ENCODE measurements at regions not wholly inside any gene's neighbourhood (a gene's known extent, or its start where the extent isn't known, plus 50 kb on each side); places are given as distances from the start of the nearest gene placed in this dataset.

GRCh38 chr5:24363789-24364481, 280.8 kb downstream of the CDH10 start:
- no peak overlapping the region for H3K27ac Mint-ChIP-seq
- no peaks in the 10 kb centered on the region for H3K4me1 Mint-ChIP-seq
- DNase-seq = no peak
- peaks cover 3% of the 10 kb centered on the region for H3K9me3 Mint-ChIP-seq
- H3K27me3 Mint-ChIP-seq = no peaks in the 10 kb centered on the region
- peaks cover 1% of the 10 kb centered on the region for H3K36me3 Mint-ChIP-seq
- H3K4me3 Mint-ChIP-seq = no peak overlapping the region

GRCh38 chr5:24364711-24365110, 280.1 kb downstream of the CDH10 start:
- H3K36me3 Mint-ChIP-seq = peaks cover 1% of the 10 kb centered on the region
- peaks cover 3% of the 10 kb centered on the region for H3K9me3 Mint-ChIP-seq
- H3K27ac Mint-ChIP-seq = no peak overlapping the region
- no peak for DNase-seq
- no peak overlapping the region for H3K4me3 Mint-ChIP-seq
- no peaks in the 10 kb centered on the region for H3K27me3 Mint-ChIP-seq
- H3K4me1 Mint-ChIP-seq = no peaks in the 10 kb centered on the region

GRCh38 chr5:24365406-24365805, 279.4 kb downstream of the CDH10 start:
- no peak for DNase-seq
- H3K36me3 Mint-ChIP-seq = peaks cover 1% of the 10 kb centered on the region
- H3K27ac Mint-ChIP-seq = no peak overlapping the region
- peaks cover 3% of the 10 kb centered on the region for H3K9me3 Mint-ChIP-seq
- no peak overlapping the region for H3K4me3 Mint-ChIP-seq
- H3K27me3 Mint-ChIP-seq = no peaks in the 10 kb centered on the region
- no peaks in the 10 kb centered on the region for H3K4me1 Mint-ChIP-seq

GRCh38 chr5:24367216-24367615, 277.6 kb downstream of the CDH10 start:
- Mint-ChIP-seq H3K4me1 (no peaks in the 10 kb centered on the region), H3K4me3 (no peak overlapping the region), H3K27me3 (no peaks in the 10 kb centered on the region), H3K27ac (no peak overlapping the region), H3K36me3 (no peaks in the 10 kb centered on the region), H3K9me3 (peaks cover 3% of the 10 kb centered on the region)
- DNase-seq = no peak

GRCh38 chr5:24368115-24368514, 276.7 kb downstream of the CDH10 start:
- no peaks in the 10 kb centered on the region for H3K36me3 Mint-ChIP-seq

GRCh38 chr5:24376210-24376609, 268.6 kb downstream of the CDH10 start:
- Mint-ChIP-seq H3K4me3 (no peak overlapping the region), H3K9me3 (no peaks in the 10 kb centered on the region), H3K36me3 (no peaks in the 10 kb centered on the region), H3K4me1 (no peaks in the 10 kb centered on the region), H3K27ac (no peak overlapping the region), H3K27me3 (no peaks in the 10 kb centered on the region)
- no peak for DNase-seq

More at GRCh38 chr5:24368115-24368514, 276.7 kb downstream of the CDH10 start:
- Mint-ChIP-seq H3K4me1 (no peaks in the 10 kb centered on the region), H3K9me3 (peaks cover 3% of the 10 kb centered on the region), H3K4me3 (no peak overlapping the region), H3K27ac (no peak overlapping the region), H3K27me3 (no peaks in the 10 kb centered on the region)
- DNase-seq = no peak

GRCh38 chr5:24376616-24377015, 268.2 kb downstream of the CDH10 start:
- Mint-ChIP-seq H3K4me1 (no peaks in the 10 kb centered on the region), H3K9me3 (no peaks in the 10 kb centered on the region), H3K4me3 (no peak overlapping the region), H3K36me3 (no peaks in the 10 kb centered on the region), H3K27ac (no peak overlapping the region), H3K27me3 (no peaks in the 10 kb centered on the region)
- DNase-seq = no peak

- Mint-ChIP-seq H3K4me3 (no peak overlapping the region), H3K27me3 (no peaks in the 10 kb centered on the region), H3K9me3 (peaks cover 2% of the 10 kb centered on the region)
Measured at GRCh38 chr5:24381861-24382489, 262.8 kb downstream of the CDH10 start.

GRCh38 chr5:24385070-24385469, 259.7 kb downstream of the CDH10 start:
- Mint-ChIP-seq H3K27me3 (no peaks in the 10 kb centered on the region), H3K36me3 (no peaks in the 10 kb centered on the region), H3K9me3 (peaks cover 6% of the 10 kb centered on the region), H3K27ac (no peak overlapping the region), H3K4me3 (no peak overlapping the region), H3K4me1 (no peaks in the 10 kb centered on the region)
- no peak for DNase-seq

More at GRCh38 chr5:24381861-24382489, 262.8 kb downstream of the CDH10 start:
- H3K36me3 Mint-ChIP-seq = no peaks in the 10 kb centered on the region
- no peaks in the 10 kb centered on the region for H3K4me1 Mint-ChIP-seq
- H3K27ac Mint-ChIP-seq = no peak overlapping the region
- no peak for DNase-seq

GRCh38 chr5:24385617-24386016, 259.2 kb downstream of the CDH10 start:
- DNase-seq = no peak
- H3K36me3 Mint-ChIP-seq = no peaks in the 10 kb centered on the region
- H3K9me3 Mint-ChIP-seq = peaks cover 6% of the 10 kb centered on the region
- no peaks in the 10 kb centered on the region for H3K4me1 Mint-ChIP-seq
- no peak overlapping the region for H3K4me3 Mint-ChIP-seq
- no peaks in the 10 kb centered on the region for H3K27me3 Mint-ChIP-seq
- no peak overlapping the region for H3K27ac Mint-ChIP-seq

GRCh38 chr5:24388448-24388847, 256.3 kb downstream of the CDH10 start:
- no peak overlapping the region for H3K4me3 Mint-ChIP-seq
- H3K36me3 Mint-ChIP-seq = no peaks in the 10 kb centered on the region
- H3K9me3 Mint-ChIP-seq = peaks cover 6% of the 10 kb centered on the region
- H3K4me1 Mint-ChIP-seq = no peaks in the 10 kb centered on the region
- no peaks in the 10 kb centered on the region for H3K27me3 Mint-ChIP-seq
- DNase-seq = no peak
- no peak overlapping the region for H3K27ac Mint-ChIP-seq

GRCh38 chr5:24389968-24390367, 254.8 kb downstream of the CDH10 start:
- Mint-ChIP-seq H3K27me3 (no peaks in the 10 kb centered on the region), H3K27ac (no peak overlapping the region), H3K9me3 (peaks cover 4% of the 10 kb centered on the region), H3K4me1 (no peaks in the 10 kb centered on the region), H3K36me3 (no peaks in the 10 kb centered on the region), H3K4me3 (no peak overlapping the region)
- no peak for DNase-seq

- H3K27me3 Mint-ChIP-seq = no peaks in the 10 kb centered on the region
- no peaks in the 10 kb centered on the region for H3K36me3 Mint-ChIP-seq
- H3K9me3 Mint-ChIP-seq = peaks cover 7% of the 10 kb centered on the region
- no peak overlapping the region for H3K27ac Mint-ChIP-seq
- H3K4me3 Mint-ChIP-seq = no peak overlapping the region
- DNase-seq = no peak
- no peaks in the 10 kb centered on the region for H3K4me1 Mint-ChIP-seq
Measured at GRCh38 chr5:24391816-24392215, 253.0 kb downstream of the CDH10 start.

GRCh38 chr5:24397601-24398000, 247.2 kb downstream of the CDH10 start:
- Mint-ChIP-seq H3K4me1 (no peaks in the 10 kb centered on the region), H3K9me3 (peaks cover 16% of the 10 kb centered on the region), H3K27me3 (no peaks in the 10 kb centered on the region), H3K4me3 (no peak overlapping the region), H3K27ac (no peak overlapping the region), H3K36me3 (no peaks in the 10 kb centered on the region)
- no peak for DNase-seq

- no peak overlapping the region for H3K27ac Mint-ChIP-seq
- no peaks in the 10 kb centered on the region for H3K36me3 Mint-ChIP-seq
- DNase-seq = no peak
- H3K27me3 Mint-ChIP-seq = no peaks in the 10 kb centered on the region
- H3K4me3 Mint-ChIP-seq = no peak overlapping the region
- H3K9me3 Mint-ChIP-seq = peaks cover 16% of the 10 kb centered on the region
- no peaks in the 10 kb centered on the region for H3K4me1 Mint-ChIP-seq
Measured at GRCh38 chr5:24401773-24402172, 243.0 kb downstream of the CDH10 start.

GRCh38 chr5:24407466-24407865, 237.3 kb downstream of the CDH10 start:
- Mint-ChIP-seq H3K27me3 (no peaks in the 10 kb centered on the region), H3K9me3 (peaks cover 4% of the 10 kb centered on the region), H3K36me3 (no peaks in the 10 kb centered on the region), H3K27ac (no peak overlapping the region), H3K4me1 (no peaks in the 10 kb centered on the region), H3K4me3 (no peak overlapping the region)
- no peak for DNase-seq

Data from activated naive CD8-positive, alpha-beta T cell treated with anti-CD3 and anti-CD28 coated beads for 36 hours (primary cell).